ENCODE measurements at regions not wholly inside any gene's neighbourhood (a gene's known extent, or its start where the extent isn't known, plus 50 kb on each side); places are given as distances from the start of the nearest gene placed in this dataset.

DNA sequence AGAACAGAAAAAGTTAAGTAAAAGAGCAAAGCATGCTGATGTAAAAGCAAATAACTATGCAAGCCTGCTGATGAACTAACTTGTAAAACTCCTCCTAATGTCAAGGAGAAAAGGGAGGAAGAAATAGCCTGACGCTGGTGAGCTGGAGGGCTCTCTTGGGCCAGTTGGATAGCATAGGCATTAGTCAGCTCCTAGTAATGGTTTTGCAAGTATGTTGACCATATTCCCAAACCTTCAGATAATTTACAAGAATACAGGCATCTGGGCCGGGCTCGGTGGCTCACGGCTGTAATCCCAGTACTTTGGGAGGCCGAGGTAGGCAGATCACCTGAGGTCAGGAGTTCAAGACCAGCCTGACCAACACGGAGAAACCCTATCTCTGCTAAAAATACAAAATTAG lies 871.4 kb downstream of the C12orf50 start:
- DNase-seq (ENCODE audit: low spot score) = no peak

DNA sequence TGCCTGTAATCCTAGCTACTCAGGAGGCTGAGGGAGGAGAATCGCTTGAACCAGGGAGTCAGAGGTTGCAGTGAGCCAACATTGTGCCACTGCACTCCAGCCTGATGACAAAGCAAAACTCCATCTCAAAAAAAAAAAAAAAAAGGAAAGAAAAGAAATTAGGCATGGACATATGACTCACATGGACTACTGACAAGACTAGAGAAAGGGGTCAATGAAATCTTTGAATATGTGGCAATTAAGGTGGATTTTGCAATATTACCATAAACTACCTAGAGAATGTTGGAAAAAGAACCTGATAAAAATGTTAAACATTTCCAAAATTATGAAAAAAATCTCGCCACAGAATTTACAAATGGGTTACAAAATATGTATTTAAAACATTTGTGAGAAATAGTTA lies 873.6 kb downstream of the C12orf50 start:
- no peak for DNase-seq (ENCODE audit: low spot score)

GRCh38 chr12:87152841-87153528 lies 876.2 kb downstream of the C12orf50 start:
- no peak for DNase-seq (ENCODE audit: low spot score)

DNA sequence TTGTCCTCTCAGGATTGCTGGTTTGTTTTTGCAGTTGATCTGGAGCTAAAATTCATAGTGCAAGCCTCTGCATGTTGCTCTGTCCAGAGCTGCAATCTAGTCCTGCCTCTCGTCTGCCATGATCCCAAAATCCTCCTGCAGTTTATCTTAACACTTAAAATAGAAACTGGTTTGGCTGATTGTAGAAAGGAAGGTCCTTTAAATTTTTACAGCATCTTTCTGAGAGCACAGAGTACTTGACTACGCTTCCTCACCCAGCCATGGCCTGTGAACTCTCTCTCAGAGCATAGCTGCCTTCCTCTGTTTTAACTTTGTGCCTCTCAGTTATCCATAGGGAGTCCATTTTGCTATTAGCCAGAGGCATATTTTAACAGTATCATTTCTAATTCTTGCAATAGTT lies 877.1 kb downstream of the C12orf50 start:
- DNase-seq (ENCODE audit: low spot score) = no peak

DNA sequence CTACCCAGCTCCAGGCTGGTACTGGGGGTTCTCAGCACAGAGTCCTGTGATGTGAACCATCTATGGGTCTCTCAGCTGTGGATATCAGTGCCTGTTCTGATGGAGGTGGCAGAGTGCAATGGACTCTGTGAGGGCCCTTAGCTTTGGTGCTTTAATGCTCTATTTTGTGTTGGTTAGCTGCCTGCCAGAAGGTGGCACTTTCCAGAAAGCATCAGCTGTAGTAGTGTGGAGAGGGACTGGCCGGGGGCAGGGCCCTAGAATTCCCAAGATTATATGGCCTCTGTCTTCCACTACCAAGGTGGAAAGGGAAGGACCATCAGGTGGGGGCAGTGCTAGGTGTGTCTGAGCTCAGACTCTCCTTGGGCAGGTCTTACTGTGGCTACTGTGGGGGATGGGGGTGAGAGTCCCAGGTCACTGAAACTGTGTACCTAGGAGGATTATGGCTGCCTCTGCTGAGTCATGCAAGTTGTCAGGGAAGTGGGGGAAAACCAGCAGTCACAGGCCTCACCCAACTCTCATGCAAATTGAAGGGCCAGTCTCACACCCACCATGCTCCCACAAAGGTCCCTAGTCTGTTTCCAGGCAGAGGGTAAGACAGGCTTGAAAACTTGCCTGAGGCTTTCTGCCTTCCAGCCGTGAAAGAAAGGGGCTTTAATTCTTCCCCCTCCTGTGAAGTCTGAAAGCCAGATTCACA lies 878.1 kb downstream of the C12orf50 start:
- DNase-seq (ENCODE audit: low spot score) = no peak

GRCh38 chr12:87142342-87142741 lies 886.2 kb upstream of the MGAT4C start:
- no peak for DNase-seq (ENCODE audit: low spot score)

GRCh38 chr12:87141091-87141490 lies 884.9 kb upstream of the MGAT4C start:
- no peak for DNase-seq (ENCODE audit: low spot score)

DNA sequence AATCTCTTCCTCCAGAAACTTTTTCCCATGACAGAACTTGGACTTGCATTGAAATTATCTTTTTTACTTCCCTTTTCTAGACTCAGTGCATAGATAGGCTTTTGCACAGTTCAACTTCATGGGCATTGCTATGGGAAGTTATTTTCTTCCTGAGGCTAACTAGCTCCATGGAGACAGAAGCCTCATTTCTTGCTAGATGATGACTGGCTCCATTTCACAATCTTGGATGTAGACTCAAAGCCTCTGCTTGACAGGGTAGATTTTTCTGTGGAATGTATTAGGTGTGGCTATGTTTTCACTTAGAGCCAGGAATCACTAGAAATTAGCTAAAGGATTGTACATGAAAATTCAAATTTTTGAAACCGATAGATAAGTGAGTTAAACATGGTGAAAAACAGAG lies 884.1 kb upstream of the MGAT4C start:
- DNase-seq (ENCODE audit: low spot score) = no peak

GRCh38 chr12:87137220-87137619 lies 881.0 kb upstream of the MGAT4C start:
- DNase-seq (ENCODE audit: low spot score) = no peak

DNA sequence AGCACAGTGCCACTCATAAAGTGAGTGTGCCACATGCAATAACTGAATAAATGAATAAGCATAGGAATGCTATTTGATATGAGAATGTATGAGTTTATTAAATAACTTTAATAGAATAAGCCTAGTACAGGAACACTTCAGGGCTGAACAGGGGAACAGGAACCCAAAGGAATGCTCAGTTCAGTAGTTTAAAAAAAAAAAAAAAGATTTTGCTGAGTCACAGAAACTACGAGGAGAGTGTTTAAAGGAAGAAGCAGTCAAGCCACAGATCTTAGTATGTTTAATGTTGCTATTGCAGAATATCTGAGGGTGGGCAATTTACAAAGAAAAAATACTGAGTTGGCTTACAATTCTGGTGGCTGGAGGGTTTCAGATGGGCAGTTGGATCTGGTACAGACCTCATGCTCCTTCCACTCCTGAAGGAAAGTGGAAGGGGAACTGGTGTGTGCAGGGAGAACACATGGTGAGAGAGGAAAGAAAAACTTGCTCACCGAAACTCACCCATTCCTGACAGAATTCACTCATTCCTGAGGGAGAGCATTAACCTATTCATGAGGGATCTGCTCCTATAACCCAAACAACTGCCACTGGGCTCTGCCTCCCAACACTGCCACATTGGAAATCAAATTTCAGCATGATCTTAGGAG lies 880.3 kb upstream of the MGAT4C start:
- DNase-seq (ENCODE audit: low spot score) = no peak

- no peak for DNase-seq (ENCODE audit: low spot score)
Measured at GRCh38 chr12:87127272-87127671, 871.1 kb upstream of the MGAT4C start.

- no peak for DNase-seq (ENCODE audit: low spot score)
Measured at GRCh38 chr12:87121896-87122295, 865.7 kb upstream of the MGAT4C start.

- no peak for DNase-seq (ENCODE audit: low spot score)
Measured at GRCh38 chr12:87120440-87120839, 864.2 kb upstream of the MGAT4C start.

- DNase-seq (ENCODE audit: low spot score) = no peak
Measured at GRCh38 chr12:87119713-87120112, 863.5 kb upstream of the MGAT4C start.

DNA sequence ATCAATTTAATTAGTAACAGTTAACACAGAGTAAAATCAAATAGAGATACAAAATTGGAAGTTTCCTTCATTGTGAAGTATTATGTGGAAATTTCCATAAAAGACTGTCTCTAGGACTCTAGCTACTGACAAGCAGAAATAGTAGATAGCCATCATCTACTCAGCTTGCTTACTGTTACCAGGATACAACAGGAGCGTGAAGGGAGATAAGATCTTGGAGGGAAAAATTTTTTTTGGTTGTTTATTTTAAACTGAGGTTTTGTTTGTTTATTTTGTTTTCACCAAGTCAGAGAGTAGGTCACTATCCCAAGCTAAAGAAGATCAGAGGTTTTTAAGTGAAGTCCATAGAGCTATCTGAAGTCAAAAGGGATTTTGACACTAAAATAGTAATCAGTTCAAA lies 861.3 kb upstream of the MGAT4C start:
- no peak for DNase-seq (ENCODE audit: low spot score)

DNA sequence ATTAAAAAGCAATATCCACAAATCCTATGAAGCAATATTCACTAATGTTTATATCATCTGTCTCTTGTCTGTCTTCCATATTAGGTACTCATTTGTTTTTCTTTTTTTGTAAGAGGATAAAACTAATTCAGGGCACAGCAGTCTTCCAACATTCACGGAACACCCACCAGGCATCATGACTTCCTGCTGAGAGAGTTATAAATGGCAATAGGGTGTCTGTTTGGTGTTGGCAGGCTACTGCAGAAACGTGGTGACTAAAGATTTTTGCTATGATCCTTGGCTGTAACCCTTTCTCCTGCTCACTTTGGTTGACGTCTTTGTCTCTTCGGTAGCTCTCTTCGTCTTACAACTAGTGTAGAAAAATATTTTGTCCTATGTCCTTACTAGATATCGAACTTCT lies 860.6 kb upstream of the MGAT4C start:
- no peak for DNase-seq (ENCODE audit: low spot score)

- DNase-seq (ENCODE audit: low spot score) = no peak
Measured at GRCh38 chr12:87112571-87113345, 856.6 kb upstream of the MGAT4C start.

GRCh38 chr12:87107766-87108165 lies 851.6 kb upstream of the MGAT4C start:
- no peak for DNase-seq (ENCODE audit: low spot score)

DNA sequence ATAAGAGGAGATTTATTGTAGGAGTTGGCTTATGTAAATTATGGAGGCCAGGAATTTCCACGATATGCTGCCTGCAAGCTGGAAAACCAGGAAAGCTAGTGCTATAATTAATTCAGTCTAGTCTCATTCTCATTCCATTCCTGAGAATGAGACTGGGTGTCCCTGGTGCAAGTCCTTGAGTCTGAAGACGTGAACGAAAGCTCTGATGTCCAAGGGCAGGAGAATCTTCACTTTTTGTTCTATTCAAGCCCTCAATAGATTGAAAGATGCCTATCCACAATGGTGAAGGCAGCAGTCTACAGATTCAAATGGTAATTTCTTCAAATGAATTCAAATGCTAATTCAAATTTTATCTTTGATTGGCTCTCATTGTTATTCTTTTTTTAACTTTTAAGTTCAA lies 851.1 kb upstream of the MGAT4C start:
- DNase-seq (ENCODE audit: low spot score) = no peak

GRCh38 chr12:87096082-87096585 lies 839.9 kb upstream of the MGAT4C start:
- DNase-seq (ENCODE audit: low spot score) = no peak

DNA sequence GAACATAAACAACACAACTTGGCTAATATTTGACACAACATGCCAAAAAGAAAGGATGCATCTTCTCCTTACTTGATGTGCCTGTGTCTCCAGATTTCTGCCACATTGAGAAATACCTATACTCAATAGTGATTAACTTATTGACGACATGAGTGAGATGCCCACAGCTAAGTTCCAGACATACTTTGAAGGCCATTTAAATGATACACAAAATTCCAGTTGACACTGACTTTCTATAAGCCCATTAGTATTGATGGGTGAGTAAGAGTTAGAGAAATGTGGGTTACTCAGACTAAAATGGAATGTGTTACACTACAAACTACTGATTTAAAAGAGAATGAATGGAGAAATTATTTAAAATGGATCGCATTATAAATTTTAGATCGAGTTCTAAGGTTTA lies 838.2 kb upstream of the MGAT4C start:
- DNase-seq (ENCODE audit: low spot score) = no peak

DNA sequence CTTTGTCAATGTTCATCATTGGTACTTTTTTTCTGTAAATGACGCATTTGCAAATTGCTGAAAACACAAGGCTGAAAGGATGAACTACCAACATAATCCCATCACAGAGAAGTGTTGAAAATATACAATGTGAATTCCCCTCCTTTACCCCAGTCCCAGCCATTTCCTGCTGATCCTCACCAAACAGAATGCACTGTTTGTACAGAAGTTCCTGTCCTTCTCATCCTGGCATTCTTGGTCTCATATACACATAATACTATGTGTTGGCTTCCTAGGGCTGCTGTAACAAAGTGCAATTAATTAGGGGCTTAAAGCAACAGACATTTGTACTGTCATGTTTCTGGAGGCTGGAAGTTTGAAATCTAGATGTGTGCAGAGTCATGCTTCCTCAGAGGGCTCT lies 836.2 kb upstream of the MGAT4C start:
- DNase-seq (ENCODE audit: low spot score) = no peak
